ENCODE measurements at regions not wholly inside any gene's neighbourhood (a gene's known extent, or its start where the extent isn't known, plus 50 kb on each side); places are given as distances from the start of the nearest gene placed in this dataset.

- DNase-seq (ENCODE audit: low read depth) (no peak), FAIRE-seq (no peak)
- no peak for TF ChIP-seq CTCF (IDR thresholded peaks at IDR 0.05; ENCODE audit: insufficient read depth, low read length, severe bottlenecking)
- no peak overlapping the region for H3K4me3 ChIP-seq (ENCODE audit: low read depth, low read length)
- no peaks in the 10 kb centered on the region for H3K27me3 ChIP-seq (ENCODE audit: control insufficient read depth, insufficient read depth, low read length)
- no peaks in the 10 kb centered on the region for H3K36me3 ChIP-seq (ENCODE audit: control insufficient read depth, insufficient read depth, low read length)
These were observed 329.0 kb downstream of the GBE1 start for GRCh38 chr3:81432456-81432855.

GRCh38 chr3:81426826-81427577 is 334.4 kb downstream of the GBE1 start:
- TF ChIP-seq CTCF (IDR thresholded peaks at IDR 0.05; ENCODE audit: insufficient read depth, low read length, severe bottlenecking), result no peak
- FAIRE-seq (no peak), DNase-seq (ENCODE audit: low read depth) (no peak)
- H3K4me3 ChIP-seq (ENCODE audit: low read depth, low read length), result no peak overlapping the region
- no peaks in the 10 kb centered on the region for H3K36me3 ChIP-seq (ENCODE audit: control insufficient read depth, insufficient read depth, low read length)
- no peaks in the 10 kb centered on the region for H3K27me3 ChIP-seq (ENCODE audit: control insufficient read depth, insufficient read depth, low read length)

GRCh38 chr3:81425198-81425868 is 336.1 kb downstream of the GBE1 start:
- Histone ChIP-seq H3K27me3 (ENCODE audit: control insufficient read depth, insufficient read depth, low read length) (no peaks in the 10 kb centered on the region), H3K36me3 (ENCODE audit: control insufficient read depth, insufficient read depth, low read length) (no peaks in the 10 kb centered on the region), H3K4me3 (ENCODE audit: low read depth, low read length) (no peak overlapping the region)
- FAIRE-seq (no peak), DNase-seq (ENCODE audit: low read depth) (peak; percentile 73)
- no peak for TF ChIP-seq CTCF (IDR thresholded peaks at IDR 0.05; ENCODE audit: insufficient read depth, low read length, severe bottlenecking)

GRCh38 chr3:81419228-81419627 is 342.2 kb downstream of the GBE1 start:
- FAIRE-seq, result no peak
- no peak for TF ChIP-seq CTCF (IDR thresholded peaks at IDR 0.05; ENCODE audit: insufficient read depth, low read length, severe bottlenecking)

GRCh38 chr3:81416812-81417211 is 344.6 kb downstream of the GBE1 start:
- H3K4me3 ChIP-seq (ENCODE audit: low read depth, low read length), result no peak overlapping the region
- DNase-seq (ENCODE audit: low read depth), result no peak
- H3K27me3 ChIP-seq (ENCODE audit: control insufficient read depth, insufficient read depth, low read length), result no peaks in the 10 kb centered on the region
- no peak for TF ChIP-seq CTCF (IDR thresholded peaks at IDR 0.05; ENCODE audit: insufficient read depth, low read length, severe bottlenecking)
- H3K36me3 ChIP-seq (ENCODE audit: control insufficient read depth, insufficient read depth, low read length), result no peaks in the 10 kb centered on the region
- no peak for FAIRE-seq

More at GRCh38 chr3:81419228-81419627, 342.2 kb downstream of the GBE1 start:
- peak; percentile 33 for DNase-seq (ENCODE audit: low read depth)
- H3K36me3 ChIP-seq (ENCODE audit: control insufficient read depth, insufficient read depth, low read length), result no peaks in the 10 kb centered on the region
- no peak overlapping the region for H3K4me3 ChIP-seq (ENCODE audit: low read depth, low read length)
- H3K27me3 ChIP-seq (ENCODE audit: control insufficient read depth, insufficient read depth, low read length), result no peaks in the 10 kb centered on the region

Data from bronchial epithelial cell (primary cell).